CD14-positive monocyte (primary cell): ENCODE measurements at regions not wholly inside any gene's neighbourhood (a gene's known extent, or its start where the extent isn't known, plus 50 kb on each side); places are given as distances from the start of the nearest gene placed in this dataset.

ENCODE experiments used
- DNase-seq, 3 donors: peaks; one replicate each; pipeline ENCODE4 v3.0.0-alpha.2; 2011 to 2022
- H2AFZ ChIP-seq: 2 replicates; pipeline ENCODE4 v1.6.0; 2012; ENCODE audit warnings: mild to moderate bottlenecking, low read depth, low read length, inconsistent platforms; ENCODE audit not compliant: insufficient read depth, poor library complexity, severe bottlenecking
- H3K27ac ChIP-seq, 2 donors: 1 replicate in 1 of 2; 2 replicates in 1 of 2; pipeline ENCODE4 v1.5.1; 2012 to 2013; ENCODE audit warnings: low read length in 2 of 2, control low read depth in 1 of 2, inconsistent platforms in 1 of 2, low read depth in 1 of 2, mild to moderate bottlenecking in 1 of 2
- H3K27me3 ChIP-seq, 2 donors: one replicate each; pipeline versions ENCODE4 v1.6.0 to v1.6.1; 2011 to 2013; ENCODE audit warnings: low read length in 2 of 2; ENCODE audit not compliant: control insufficient read depth in 2 of 2, insufficient read depth in 2 of 2
- H3K36me3 ChIP-seq, 2 donors: replicated peaks in 1 of 2; 1 replicate in 1 of 2; 2 replicates in 1 of 2; pipeline versions ENCODE4 v1.5.1 to v1.6.1; 2012 to 2013; ENCODE audit warnings: low read length in 2 of 2, control low read depth in 1 of 2, inconsistent platforms in 1 of 2, mild to moderate bottlenecking in 1 of 2; ENCODE audit not compliant: insufficient read depth in 2 of 2, control insufficient read depth in 1 of 2
- H3K4me1 ChIP-seq, 2 donors: 1 replicate in 1 of 2; 2 replicates in 1 of 2; pipeline versions ENCODE4 v1.5.1 to v1.6.1; 2012 to 2013; ENCODE audit warnings: low read length in 2 of 2, control low read depth in 1 of 2, inconsistent platforms in 1 of 2, mild to moderate bottlenecking in 1 of 2, moderate library complexity in 1 of 2; ENCODE audit not compliant: insufficient read depth in 2 of 2, control insufficient read depth in 1 of 2
- H3K4me2 ChIP-seq: replicated peaks from 2 replicates; pipeline ENCODE3; 2012; ENCODE audit warnings: low read length, moderate library complexity, mild to moderate bottlenecking; ENCODE audit not compliant: poor library complexity, severe bottlenecking; ENCODE audit errors: extremely low read depth
- H3K4me3 ChIP-seq, 3 experiments: fragments of 200-600 bp in 1 of 3; sonication (generic) in 1 of 3; replicated peaks in 1 of 3; 1 replicate in 2 of 3; 2 replicates in 1 of 3; pipeline ENCODE4 v1.5.1; 2011 to 2013; ENCODE audit warnings: low read length in 3 of 3, mild to moderate bottlenecking in 3 of 3, control low read depth in 2 of 3, low read depth in 2 of 3, inconsistent platforms in 1 of 3, moderate library complexity in 1 of 3
- H3K79me2 ChIP-seq: 2 replicates; pipeline ENCODE4 v1.6.0; 2012; ENCODE audit warnings: mild to moderate bottlenecking, control low read depth, inconsistent platforms, low read length, moderate library complexity; ENCODE audit not compliant: insufficient read depth
- H3K9ac ChIP-seq: 2 replicates; pipeline ENCODE4 v1.6.0; 2017; ENCODE audit warnings: low read length, mild to moderate bottlenecking; ENCODE audit not compliant: insufficient read depth, poor library complexity, severe bottlenecking
- H3K9me3 ChIP-seq, 2 donors: replicated peaks in 1 of 2; 1 replicate in 1 of 2; 2 replicates in 1 of 2; pipeline versions ENCODE4 v1.5.1 to v1.6.1; 2012 to 2013; ENCODE audit warnings: low read length in 2 of 2, control low read depth in 1 of 2; ENCODE audit not compliant: control insufficient read depth in 1 of 2, insufficient read depth in 1 of 2
- H4K20me1 ChIP-seq: 2 replicates; pipeline ENCODE4 v1.6.0; 2012; ENCODE audit warnings: mild to moderate bottlenecking, low read length, control low read depth, moderate library complexity; ENCODE audit not compliant: insufficient read depth
- H3K27ac Mint-ChIP-seq, 7 donors: one replicate each; pipeline ENCODE4 v1.8.0; 2020; ENCODE audit warnings: mild to moderate bottlenecking in 7 of 7, mixed read lengths in 7 of 7, moderate library complexity in 6 of 7, inconsistent platforms in 2 of 7
- H3K27me3 Mint-ChIP-seq, 3 donors: one replicate each; pipeline ENCODE4 v1.8.0; 2021 to 2022; ENCODE audit warnings: low read depth in 3 of 3, mild to moderate bottlenecking in 3 of 3, mixed read lengths in 3 of 3, moderate library complexity in 3 of 3, inconsistent platforms in 1 of 3
- H3K36me3 Mint-ChIP-seq, 2 donors: one replicate each; pipeline ENCODE4 v1.8.0; 2020; ENCODE audit warnings: mixed read lengths in 2 of 2, inconsistent platforms in 1 of 2, mild to moderate bottlenecking in 1 of 2
- H3K4me1 Mint-ChIP-seq: one replicate; pipeline ENCODE4 v1.8.0; 2020; ENCODE audit warnings: mild to moderate bottlenecking, mixed read lengths
- H3K4me3 Mint-ChIP-seq, 2 donors: one replicate each; pipeline ENCODE4 v1.8.0; 2020; ENCODE audit warnings: mild to moderate bottlenecking in 2 of 2, mixed read lengths in 2 of 2, moderate library complexity in 1 of 2
- H3K9me3 Mint-ChIP-seq, 7 donors: one replicate each; pipeline ENCODE4 v1.8.0; 2020 to 2022; ENCODE audit warnings: mixed read lengths in 7 of 7, mild to moderate bottlenecking in 6 of 7, moderate library complexity in 6 of 7, inconsistent platforms in 2 of 7
- CTCF ChIP-seq: fragments of 200-600 bp; IDR thresholded peaks from one replicate; pipeline ENCODE4 v1.8.0; 2022; ENCODE audit warnings: antibody characterized with exemption, mild to moderate bottlenecking
- WGBS: methylation state at CpG from one replicate; pipeline ENCODE4 v1.1.5; 2013; ENCODE audit warnings: missing lambda C conversion rate; ENCODE audit not compliant: insufficient coverage; 5-methylcytosine and 5-hydroxymethylcytosine counted together
- intact Hi-C, 2 donors: fragments of 100-400 bp; cut with micrococcal nuclease; formaldehyde crosslinking; loops; one replicate each; pipeline versions ENCODE4 v1.15.0 to v1.15.1; 2023

- no peak overlapping the region for H3K27ac ChIP-seq
- H3K9me3 Mint-ChIP-seq: peaks cover 2 to 10% (median 3%) of the 10 kb centered on the region in 7 donors
- H3K9ac ChIP-seq: no peak overlapping the region
- no peak for DNase-seq
- H2AFZ ChIP-seq: no peak overlapping the region
- H3K9me3 ChIP-seq: peaks cover 2 to 6% of the 10 kb centered on the region in 2 donors
- H3K36me3 ChIP-seq: no peaks in the 10 kb centered on the region
- TF ChIP-seq CTCF: no peak
- intact Hi-C loops: no loop called here
- H3K4me1 Mint-ChIP-seq: no peaks in the 10 kb centered on the region
- H3K79me2 ChIP-seq: no peaks in the 10 kb centered on the region
- peaks cover 7 to 10% (median 10%) of the 10 kb centered on the region in 3 donors for H3K27me3 Mint-ChIP-seq
- H3K4me3 ChIP-seq: no peak overlapping the region
- peaks cover 0 to 3% of the 10 kb centered on the region in 2 donors for H3K27me3 ChIP-seq
- H4K20me1 ChIP-seq: no peaks in the 10 kb centered on the region
- H3K36me3 Mint-ChIP-seq: no peaks in the 10 kb centered on the region
- H3K4me3 Mint-ChIP-seq: no peak overlapping the region
- no peaks in the 10 kb centered on the region for H3K4me1 ChIP-seq
- no peak overlapping the region for H3K4me2 ChIP-seq
- 30% methylated on average over 11 of the region's 12 CpGs for WGBS
- no peak overlapping the region for H3K27ac Mint-ChIP-seq
These were observed 288.0 kb downstream of the ELAVL2 start for GRCh38 chr9:23538067-23538402.

GRCh38 chr9:23538461-23539003 is 287.5 kb downstream of the ELAVL2 start:
- peaks cover 7 to 10% (median 10%) of the 10 kb centered on the region in 3 donors for H3K27me3 Mint-ChIP-seq
- no peak overlapping the region for H3K4me2 ChIP-seq
- no peak for DNase-seq
- no peaks in the 10 kb centered on the region for H3K4me1 ChIP-seq
- no peak overlapping the region for H3K27ac ChIP-seq
- H3K27me3 ChIP-seq: peaks cover 0 to 3% of the 10 kb centered on the region in 2 donors
- WGBS: 58% methylated on average over 2 of the region's 4 CpGs
- peaks cover 6% of the 10 kb centered on the region in 2 donors for H3K9me3 ChIP-seq
- H3K36me3 Mint-ChIP-seq: no peaks in the 10 kb centered on the region
- intact Hi-C loops: no loop called here
- H3K36me3 ChIP-seq: no peaks in the 10 kb centered on the region
- H3K79me2 ChIP-seq: no peaks in the 10 kb centered on the region
- no peak overlapping the region for H3K4me3 Mint-ChIP-seq
- H4K20me1 ChIP-seq: no peaks in the 10 kb centered on the region
- H2AFZ ChIP-seq: no peak overlapping the region
- H3K27ac Mint-ChIP-seq: no peak overlapping the region
- no peak for TF ChIP-seq CTCF
- peaks cover 2 to 13% (median 3%) of the 10 kb centered on the region in 7 donors for H3K9me3 Mint-ChIP-seq
- H3K4me3 ChIP-seq: no peak overlapping the region
- no peaks in the 10 kb centered on the region for H3K4me1 Mint-ChIP-seq
- H3K9ac ChIP-seq: no peak overlapping the region
